Gastrocnemius medialis (tissue), 4 donors: ENCODE measurements at regions not wholly inside any gene's neighbourhood (a gene's known extent, or its start where the extent isn't known, plus 50 kb on each side); places are given as distances from the start of the nearest gene placed in this dataset.

Experiments used
- CTCF ChIP-seq, 5 experiments: fragments of 450-650 bp in 3 of 5; fragments of 200-600 bp in 2 of 5; sonication (generic) in 2 of 5; IDR thresholded peaks in 4 of 5; conservative IDR thresholded peaks in 1 of 5; 1 replicate in 4 of 5; 2 replicates in 1 of 5; pipeline ENCODE4 v1.5.1; 2016 to 2019; ENCODE audit warnings: antibody characterized with exemption in 5 of 5, mild to moderate bottlenecking in 3 of 5, moderate library complexity in 3 of 5
- POLR2A ChIP-seq, 2 donors: fragments of 450-650 bp; IDR thresholded peaks; one replicate each; pipeline ENCODE4 v1.6.1; 2017; ENCODE audit warnings: antibody characterized with exemption in 2 of 2, mild to moderate bottlenecking in 2 of 2, moderate library complexity in 2 of 2

GRCh38 chr6:104212977-104213668, 646.6 kb downstream of the HACE1 start:
- no peak for TF ChIP-seq CTCF (IDR thresholded peaks at IDR 0.05 in 4 of 5, conservative IDR thresholded peaks at IDR 0.05 in 1 of 5)
- TF ChIP-seq POLR2A (IDR thresholded peaks at IDR 0.05) = no peak
